H1 (cell line): ENCODE measurements at regions not wholly inside any gene's neighbourhood (a gene's known extent, or its start where the extent isn't known, plus 50 kb on each side); places are given as distances from the start of the nearest gene placed in this dataset.

ENCODE experiments used
- CTCF ChIA-PET: fragments of 300-600 bp; sonication (Branson Sonifier 250); formaldehyde crosslinking; loops from one replicate; lab custom pipeline; 2021; ENCODE audit not compliant: partially characterized antibody; lab: Charles Lee
- POLR2A ChIA-PET: fragments of 300-600 bp; sonication (Branson Sonifier 250); formaldehyde crosslinking; loops from one replicate; lab custom pipeline; 2021; ENCODE audit warnings: inconsistent platforms; ENCODE audit not compliant: partially characterized antibody; lab: Charles Lee
- DNase-seq, 2 experiments: peaks; one replicate each; pipeline versions ENCODE4 v3.0.0 to v3.0.0-alpha.2; 2010 to 2022; ENCODE audit warnings: low spot score in 2 of 2, low read depth in 1 of 2, mixed read lengths in 1 of 2
- FAIRE-seq: peaks from 2 replicates; lab custom pipeline; 2011; peaks lifted over from hg19 to GRCh38; lab: Jason Lieb, UNC
- H2AFZ ChIP-seq: 2 replicates; pipeline ENCODE4 v1.8.1; 2012; ENCODE audit warnings: low read length, inconsistent platforms
- H2AK5ac ChIP-seq: 2 replicates; pipeline ENCODE4 v1.6.1; 2013; ENCODE audit warnings: low read depth, low read length
- H2BK120ac ChIP-seq: replicated peaks from 2 replicates; pipeline ENCODE3; 2013; ENCODE audit warnings: low read depth, low read length, inconsistent platforms
- H2BK12ac ChIP-seq: 2 replicates; pipeline ENCODE4 v1.6.1; 2013; ENCODE audit warnings: low read depth, low read length
- H2BK15ac ChIP-seq: 2 replicates; pipeline ENCODE4 v1.6.1; 2013; ENCODE audit warnings: low read length
- H2BK20ac ChIP-seq: 2 replicates; pipeline ENCODE4 v1.6.1; 2013; ENCODE audit warnings: low read length
- H2BK5ac ChIP-seq: 2 replicates; pipeline ENCODE4 v1.6.1; 2013; ENCODE audit warnings: low read depth, low read length
- H3K14ac ChIP-seq: 2 replicates; pipeline ENCODE4 v1.6.1; 2013; ENCODE audit warnings: inconsistent platforms; ENCODE audit not compliant: insufficient read length
- H3K18ac ChIP-seq: 2 replicates; pipeline ENCODE4 v1.6.1; 2013; ENCODE audit warnings: low read length; ENCODE audit errors: extremely low read depth
- H3K23ac ChIP-seq: 2 replicates; pipeline ENCODE4 v1.6.1; 2013; ENCODE audit warnings: inconsistent platforms; ENCODE audit not compliant: insufficient read length
- H3K23me2 ChIP-seq: 2 replicates; pipeline ENCODE4 v1.6.1; 2013; ENCODE audit warnings: low read depth, low read length
- H3K27ac ChIP-seq: 2 replicates; pipeline ENCODE4 v1.6.1; 2011; ENCODE audit warnings: low read depth, low read length, inconsistent platforms
- H3K27me3 ChIP-seq, 4 experiments: replicated peaks in 1 of 4; 1 replicate in 1 of 4; 2 replicates in 3 of 4; pipeline versions ENCODE4 v1.6.1 to v1.8.1; 2011 to 2013; ENCODE audit warnings: low read length in 3 of 4, mild to moderate bottlenecking in 3 of 4, inconsistent platforms in 2 of 4, mixed read lengths in 2 of 4, moderate library complexity in 1 of 4; ENCODE audit not compliant: control insufficient read depth in 3 of 4, insufficient read depth in 3 of 4; ENCODE audit errors: extremely low read depth in 1 of 4
- H3K36me3 ChIP-seq, 4 experiments: 2 replicates each; pipeline versions ENCODE4 v1.6.1 to v1.8.1; 2011 to 2013; ENCODE audit warnings: mild to moderate bottlenecking in 4 of 4, low read length in 3 of 4, moderate library complexity in 2 of 4, control low read depth in 1 of 4, inconsistent platforms in 1 of 4; ENCODE audit not compliant: insufficient read depth in 4 of 4, control insufficient read depth in 2 of 4
- H3K4ac ChIP-seq: replicated peaks from 2 replicates; pipeline ENCODE3; 2013; ENCODE audit warnings: low read length, low read depth, mixed read lengths, inconsistent platforms; ENCODE audit not compliant: insufficient read length
- H3K4me1 ChIP-seq, 4 experiments: replicated peaks in 1 of 4; 1 replicate in 1 of 4; 2 replicates in 3 of 4; pipeline versions ENCODE4 v1.6.1 to v1.8.1; 2011 to 2013; ENCODE audit warnings: low read length in 3 of 4, inconsistent platforms in 2 of 4, mixed read lengths in 1 of 4; ENCODE audit not compliant: insufficient read depth in 4 of 4, control insufficient read depth in 3 of 4
- H3K4me2 ChIP-seq, 2 experiments: 2 replicates each; pipeline versions ENCODE4 v1.6.1 to v1.8.1; 2011 to 2013; ENCODE audit warnings: low read depth in 2 of 2, low read length in 2 of 2, control low read depth in 1 of 2, inconsistent platforms in 1 of 2, mild to moderate bottlenecking in 1 of 2; ENCODE audit not compliant: insufficient read depth in 1 of 2
- H3K4me3 ChIP-seq, 4 experiments: fragments of 200-600, 300-600 bp in 1 of 4; sonication (generic), shearing (Covaris generic), sonication (Bioruptor Twin) in 1 of 4; 2 replicates each; pipeline versions ENCODE4 v1.5.1 to v1.8.1; 2011 to 2016; ENCODE audit warnings: low read length in 4 of 4, low read depth in 3 of 4, control low read depth in 2 of 4, inconsistent platforms in 2 of 4, mild to moderate bottlenecking in 2 of 4, mixed read lengths in 1 of 4, moderate library complexity in 1 of 4; ENCODE audit not compliant: insufficient read depth in 2 of 4; ENCODE audit errors: extremely low read depth in 1 of 4
- H3K56ac ChIP-seq: replicated peaks from 2 replicates; pipeline ENCODE3; 2013; ENCODE audit warnings: low read depth, mild to moderate bottlenecking, mixed read lengths, low read length, inconsistent platforms; ENCODE audit not compliant: insufficient read length
- H3K79me1 ChIP-seq: 2 replicates; pipeline ENCODE4 v1.6.1; 2013; ENCODE audit warnings: low read depth, low read length, control low read depth
- H3K79me2 ChIP-seq, 2 experiments: 2 replicates each; pipeline versions ENCODE4 v1.6.1 to v1.8.1; 2012 to 2013; ENCODE audit warnings: low read length in 2 of 2, mild to moderate bottlenecking in 2 of 2, inconsistent platforms in 1 of 2; ENCODE audit not compliant: insufficient read depth in 2 of 2, control insufficient read depth in 1 of 2
- H3K9ac ChIP-seq, 4 experiments: replicated peaks in 1 of 4; 1 replicate in 1 of 4; 2 replicates in 3 of 4; pipeline versions ENCODE4 v1.6.1 to v1.8.1; 2011 to 2013; ENCODE audit warnings: low read depth in 3 of 4, low read length in 3 of 4, control low read depth in 2 of 4, mild to moderate bottlenecking in 2 of 4, moderate library complexity in 2 of 4, inconsistent platforms in 1 of 4; ENCODE audit errors: extremely low read depth in 1 of 4
- H3K9me3 ChIP-seq, 2 experiments: 2 replicates each; pipeline versions ENCODE4 v1.6.1 to v1.8.1; 2012 to 2013; ENCODE audit warnings: mild to moderate bottlenecking in 2 of 2, moderate library complexity in 2 of 2, control low read depth in 1 of 2, inconsistent platforms in 1 of 2, low read depth in 1 of 2, low read length in 1 of 2, mixed read lengths in 1 of 2; ENCODE audit not compliant: insufficient read depth in 2 of 2
- H4K20me1 ChIP-seq, 2 experiments: replicated peaks in 1 of 2; 2 replicates each; pipeline versions ENCODE3 to v1.8.1; 2011 to 2013; ENCODE audit warnings: inconsistent platforms in 2 of 2, low read length in 2 of 2, mild to moderate bottlenecking in 1 of 2; ENCODE audit not compliant: insufficient read depth in 2 of 2, control insufficient read depth in 1 of 2
- H4K5ac ChIP-seq: 2 replicates; pipeline ENCODE4 v1.6.1; 2013; ENCODE audit warnings: low read length, low read depth, mixed read lengths, inconsistent platforms; ENCODE audit not compliant: insufficient read length
- H4K8ac ChIP-seq: 2 replicates; pipeline ENCODE4 v1.8.0; 2013; ENCODE audit warnings: mild to moderate bottlenecking, moderate library complexity, low read length, inconsistent platforms; ENCODE audit not compliant: insufficient read depth; ENCODE audit errors: extremely low read depth
- H4K91ac ChIP-seq: replicated peaks from 2 replicates; pipeline ENCODE3; 2013; ENCODE audit warnings: low read length, mixed read lengths, inconsistent platforms; ENCODE audit not compliant: insufficient read length
- BACH1 ChIP-seq: IDR thresholded peaks from 2 replicates; pipeline ENCODE4 v1.6.1; 2012; ENCODE audit warnings: low read length, improper control_type of control experiment
- BRCA1 ChIP-seq: IDR thresholded peaks from 2 replicates; pipeline ENCODE4 v1.6.1; 2012; ENCODE audit warnings: low read depth, low read length, improper control_type of control experiment
- CHD1 ChIP-seq: IDR thresholded peaks from 2 replicates; pipeline ENCODE4 v1.6.1; 2012; ENCODE audit warnings: low read depth, low read length, improper control_type of control experiment
- CHD2 ChIP-seq: IDR thresholded peaks from 2 replicates; pipeline ENCODE4 v1.6.1; 2012; ENCODE audit warnings: low read length, improper control_type of control experiment
- CREB1 ChIP-seq: IDR thresholded peaks from 2 replicates; pipeline ENCODE4 v1.6.1; 2012; ENCODE audit warnings: inconsistent platforms
- JUND ChIP-seq: IDR thresholded peaks from 2 replicates; pipeline ENCODE4 v1.6.1; 2011; ENCODE audit warnings: mild to moderate bottlenecking, improper control_type of control experiment, low read length
- KDM1A ChIP-seq: fragments of 200-600, 300-600 bp; sonication (generic); IDR thresholded peaks from 2 replicates; pipeline ENCODE4 v1.7.1; 2016; ENCODE audit warnings: mild to moderate bottlenecking, low read length, borderline replicate concordance
- RBBP5 ChIP-seq: IDR thresholded peaks from 2 replicates; pipeline ENCODE4 v1.7.1; 2012; ENCODE audit warnings: low read depth, mild to moderate bottlenecking, inconsistent platforms, low read length, moderate library complexity, borderline replicate concordance
- SRF ChIP-seq: IDR thresholded peaks from 2 replicates; pipeline ENCODE4 v1.6.1; 2011; ENCODE audit warnings: mild to moderate bottlenecking, low read depth, low read length, moderate library complexity
- TCF12 ChIP-seq: IDR thresholded peaks from 2 replicates; pipeline ENCODE4 v1.6.1; 2011; ENCODE audit warnings: low read depth, mild to moderate bottlenecking, low read length
- WGBS, 2 experiments: shearing (Covaris generic) in 1 of 2; methylation state at CpG; one replicate each; pipeline versions ENCODE4 v1.1.6 to v1.1.7; 2013 to 2015; ENCODE audit warnings: low lambda C conversion rate in 2 of 2, mixed read lengths in 2 of 2, inconsistent platforms in 1 of 2, low coverage in 1 of 2, missing lambda C conversion rate in 1 of 2; ENCODE audit not compliant: insufficient replicate concordance in 2 of 2, insufficient coverage in 1 of 2, insufficient read length in 1 of 2; ENCODE audit errors: extremely low coverage in 1 of 2, missing lambda C conversion rate in 1 of 2; 5-methylcytosine and 5-hydroxymethylcytosine counted together

DNA sequence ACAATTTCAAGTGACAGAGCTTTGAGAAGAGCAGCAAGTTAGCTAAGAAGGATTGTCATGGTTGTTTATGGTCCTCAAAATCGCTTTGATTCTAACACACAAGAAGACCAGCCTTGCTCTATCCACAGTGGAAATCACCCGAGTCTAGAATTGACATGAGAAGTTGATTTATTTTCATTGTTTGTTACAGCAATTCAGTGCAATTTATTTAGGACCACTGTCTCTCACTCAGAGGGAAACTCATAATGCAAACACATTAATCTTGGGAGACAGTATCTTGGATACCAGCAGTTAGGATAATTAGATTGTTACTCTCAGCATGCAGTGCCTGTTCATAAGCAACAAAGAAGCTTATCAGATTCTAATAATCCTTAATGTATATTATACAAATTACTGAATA is 498.9 kb downstream of the NTRK2 start:
- Histone ChIP-seq H3K4me2 (no peak overlapping the region), H2BK15ac (no peak overlapping the region), H3K4ac (no peak overlapping the region), H3K9me3 (peaks cover 4 to 7% of the 10 kb centered on the region in 2 experiments; a peak in 2 of 4 replicates), H3K56ac (no peak overlapping the region), H3K23ac (no peak overlapping the region), H3K23me2 (no peaks in the 10 kb centered on the region), H2BK120ac (no peak overlapping the region), H2AFZ (no peak overlapping the region), H3K4me3 (no peak overlapping the region), H3K27ac (no peak overlapping the region), H4K20me1 (no peaks in the 10 kb centered on the region), H3K79me2 (no peaks in the 10 kb centered on the region), H4K91ac (no peak overlapping the region), H2AK5ac (no peak overlapping the region), H3K27me3 (no peaks in the 10 kb centered on the region), H3K4me1 (peaks cover 0 to 7% (median 0%) of the 10 kb centered on the region in 4 experiments; a peak in 2 of 7 replicates), H4K8ac (no peak overlapping the region), H3K18ac (no peak overlapping the region)
- FAIRE-seq: no peak
- DNase-seq: no peak
- TF ChIP-seq CHD2 (no peak), BACH1 (no peak), CREB1 (no peak), JUND (no peak), TCF12 (no peak), RBBP5 (no peak), BRCA1 (no peak), CHD1 (no peak), KDM1A (no peak), SRF (no peak)
- TF ChIP-seq, all 59 proteins: peak for 0
- Histone ChIP-seq H2BK5ac (no peak overlapping the region), H3K9ac (no peak overlapping the region), H4K5ac (no peak overlapping the region), H3K14ac (no peak overlapping the region), H3K36me3 (no peaks in the 10 kb centered on the region; a peak in 1 of 8 replicates), H2BK20ac (no peak overlapping the region), H2BK12ac (no peak overlapping the region), H3K79me1 (no peaks in the 10 kb centered on the region)
- CTCF ChIA-PET: interaction anchor here (0.5 to 1.2 kb wide), 2 partner anchors 31 to 47 kb away, joined by 3 read pairs; no protein-coding TSS in a partner anchor
- POLR2A ChIA-PET: no interaction called here
- 93% methylated on average over 2 of the region's 2 CpGs; no CpG with 5 or more reads in 1 of the 2 experiments for WGBS, 2 experiments
